ENCODE measurements at regions not wholly inside any gene's neighbourhood (a gene's known extent, or its start where the extent isn't known, plus 50 kb on each side); places are given as distances from the start of the nearest gene placed in this dataset.

GRCh38 chrX:126030021-126030420 is 136.1 kb downstream of the DCAF12L2 start:
- Histone ChIP-seq H3K27me3 (ENCODE audit: control insufficient read depth in 3 of 3, insufficient read depth in 3 of 3, low read length in 3 of 3) (no peaks in the 10 kb centered on the region), H3K9me3 (ENCODE audit: control insufficient read depth in 2 of 2, insufficient read depth in 1 of 2, low read depth in 1 of 2, low read length in 1 of 2) (no peaks in the 10 kb centered on the region), H3K4me1 (ENCODE audit: control insufficient read depth in 3 of 3, insufficient read depth in 2 of 3, low read depth in 1 of 3, low read length in 2 of 3) (no peaks in the 10 kb centered on the region), H3K27ac (ENCODE audit: low read depth in 1 of 3, low read length in 2 of 3) (no peak overlapping the region), H3K4me3 (ENCODE audit: low read depth in 1 of 3, low read length in 3 of 3) (no peak overlapping the region), H3K36me3 (ENCODE audit: control insufficient read depth in 3 of 3, insufficient read depth in 2 of 3, low read depth in 1 of 3, low read length in 3 of 3) (no peaks in the 10 kb centered on the region)
- FAIRE-seq (no peak), DNase-seq (no peak)
- WGBS, 3 donors = 80 to 87% (median 84%) methylated on average over 4 of the region's 4 CpGs

DNA sequence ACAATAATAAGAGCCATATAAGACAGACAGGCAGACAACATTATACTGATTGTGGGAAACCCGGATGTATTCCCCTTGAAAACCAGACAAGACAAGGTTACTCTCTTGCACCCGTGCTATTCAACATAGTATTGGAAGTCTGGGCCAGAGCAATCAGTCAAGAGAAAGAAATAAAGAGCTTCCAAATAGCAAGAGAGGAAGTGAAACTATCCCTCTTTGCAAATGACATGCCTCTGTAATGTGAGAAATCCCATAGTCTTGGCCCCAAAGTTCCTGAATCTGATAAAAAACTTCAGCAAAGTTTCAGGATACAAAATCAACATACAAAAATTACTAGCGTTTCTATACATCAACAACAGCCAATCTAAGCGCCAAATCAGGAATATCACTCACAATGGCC is 102.1 kb downstream of the DCAF12L2 start:
- H3K27ac ChIP-seq (ENCODE audit: low read depth in 1 of 3, low read length in 2 of 3) = no peak overlapping the region
- no peaks in the 10 kb centered on the region for H3K4me1 ChIP-seq (ENCODE audit: control insufficient read depth in 3 of 3, insufficient read depth in 2 of 3, low read depth in 1 of 3, low read length in 2 of 3)
- peaks cover 3 to 15% of the 10 kb centered on the region in 2 donors for H3K9me3 ChIP-seq (ENCODE audit: control insufficient read depth in 2 of 2, insufficient read depth in 1 of 2, low read depth in 1 of 2, low read length in 1 of 2)
- WGBS, 3 donors = 63 to 91% (median 86%) methylated on average over 4 of the region's 4 CpGs
- no peak overlapping the region for H3K4me3 ChIP-seq (ENCODE audit: low read depth in 1 of 3, low read length in 3 of 3)
- H3K27me3 ChIP-seq (ENCODE audit: control insufficient read depth in 3 of 3, insufficient read depth in 3 of 3, low read length in 3 of 3) = no peaks in the 10 kb centered on the region
- FAIRE-seq (no peak), DNase-seq (no peak)
- H3K36me3 ChIP-seq (ENCODE audit: control insufficient read depth in 3 of 3, insufficient read depth in 2 of 3, low read depth in 1 of 3, low read length in 3 of 3) = no peaks in the 10 kb centered on the region

GRCh38 chrX:126064901-126065541 is 101.1 kb downstream of the DCAF12L2 start:
- Histone ChIP-seq H3K27me3 (ENCODE audit: control insufficient read depth in 3 of 3, insufficient read depth in 3 of 3, low read length in 3 of 3) (no peaks in the 10 kb centered on the region), H3K4me1 (ENCODE audit: control insufficient read depth in 3 of 3, insufficient read depth in 2 of 3, low read depth in 1 of 3, low read length in 2 of 3) (no peaks in the 10 kb centered on the region), H3K9me3 (ENCODE audit: control insufficient read depth in 2 of 2, insufficient read depth in 1 of 2, low read depth in 1 of 2, low read length in 1 of 2) (peaks cover 3 to 15% of the 10 kb centered on the region in 2 donors), H3K27ac (ENCODE audit: low read depth in 1 of 3, low read length in 2 of 3) (no peak overlapping the region), H3K36me3 (ENCODE audit: control insufficient read depth in 3 of 3, insufficient read depth in 2 of 3, low read depth in 1 of 3, low read length in 3 of 3) (no peaks in the 10 kb centered on the region), H3K4me3 (ENCODE audit: low read depth in 1 of 3, low read length in 3 of 3) (no peak overlapping the region)
- DNase-seq (no peak), FAIRE-seq (no peak)
- 68 to 86% (median 85%) methylated on average over 7 to 9 of the region's 9 CpGs for WGBS, 3 donors

DNA sequence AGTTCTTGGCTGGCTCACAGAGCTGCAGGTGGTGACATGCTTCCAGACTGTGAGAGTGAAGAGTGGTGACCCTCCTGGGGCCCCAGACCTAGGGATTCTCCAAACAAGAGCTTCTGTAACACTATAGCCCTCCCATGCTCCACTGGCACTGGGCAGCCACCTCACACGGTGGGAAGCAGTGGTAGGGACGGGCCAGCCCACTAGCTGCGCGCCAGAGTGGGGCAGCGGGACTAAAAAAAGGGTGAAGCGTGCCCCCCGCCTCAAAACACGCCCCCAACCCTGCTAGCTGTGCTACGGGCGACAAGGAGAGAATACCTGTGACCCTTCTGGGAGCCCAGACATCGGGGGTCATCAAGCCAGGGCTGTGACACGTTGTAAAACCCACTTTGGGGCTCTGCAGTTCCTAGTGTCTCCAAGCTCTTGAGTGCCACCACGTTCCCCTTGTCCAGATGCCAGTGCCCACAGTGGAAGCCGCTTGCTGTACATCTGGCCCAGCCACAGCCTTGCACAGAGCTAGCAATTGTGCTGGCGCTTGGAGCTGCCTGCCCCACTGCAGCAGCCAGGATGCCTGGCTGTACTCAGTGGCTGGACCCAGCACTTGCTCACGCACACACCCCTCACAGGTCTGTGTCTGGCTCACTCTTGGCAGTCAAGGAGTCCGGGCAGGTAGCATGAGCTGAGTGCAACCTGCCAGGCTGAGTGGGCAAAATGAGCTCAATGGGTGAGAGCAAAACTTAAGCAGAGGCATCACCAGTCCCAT is 100.0 kb downstream of the DCAF12L2 start:
- DNase-seq (no peak), FAIRE-seq (no peak)
- H3K4me3 ChIP-seq (ENCODE audit: low read depth in 1 of 3, low read length in 3 of 3) = no peak overlapping the region
- no peaks in the 10 kb centered on the region for H3K4me1 ChIP-seq (ENCODE audit: control insufficient read depth in 3 of 3, insufficient read depth in 2 of 3, low read depth in 1 of 3, low read length in 2 of 3)
- no peaks in the 10 kb centered on the region for H3K36me3 ChIP-seq (ENCODE audit: control insufficient read depth in 3 of 3, insufficient read depth in 2 of 3, low read depth in 1 of 3, low read length in 3 of 3)
- H3K27me3 ChIP-seq (ENCODE audit: control insufficient read depth in 3 of 3, insufficient read depth in 3 of 3, low read length in 3 of 3) = no peaks in the 10 kb centered on the region
- peaks cover 3 to 15% of the 10 kb centered on the region in 2 donors for H3K9me3 ChIP-seq (ENCODE audit: control insufficient read depth in 2 of 2, insufficient read depth in 1 of 2, low read depth in 1 of 2, low read length in 1 of 2)
- WGBS, 3 donors = 68 to 86% (median 69%) methylated on average over 17 of the region's 17 CpGs
- H3K27ac ChIP-seq (ENCODE audit: low read depth in 1 of 3, low read length in 2 of 3) = no peak overlapping the region
